Dermis blood vessel endothelial cell (primary cell): ENCODE measurements at regions not wholly inside any gene's neighbourhood (a gene's known extent, or its start where the extent isn't known, plus 50 kb on each side); places are given as distances from the start of the nearest gene placed in this dataset.
"Not testable (repeated sequence)": the region's sequence is repeated elsewhere in the genome, so short reads cannot be mapped to it uniquely, and the experiment has no call there.

Source experiments
- DNase-seq: peaks from one replicate; pipeline ENCODE4 v3.0.0; 2010

DNA sequence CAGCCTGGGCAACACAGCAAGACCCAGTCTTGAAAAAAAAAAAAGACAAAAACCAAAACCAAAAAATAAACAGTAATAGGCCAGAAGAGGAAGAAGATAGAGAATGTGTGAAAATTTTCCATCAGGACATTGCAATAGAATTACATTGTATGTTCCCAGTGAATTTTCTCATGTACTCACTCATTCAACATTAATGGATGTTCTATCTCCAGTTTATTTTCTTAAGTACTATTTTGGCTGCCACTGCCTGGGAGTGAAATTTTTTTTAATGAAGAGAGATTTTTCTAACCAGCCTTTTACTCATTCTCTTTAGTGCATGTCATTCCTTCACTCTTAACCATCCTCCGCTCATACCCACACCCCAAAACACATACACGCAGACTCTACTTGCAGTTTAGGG is 282.8 kb downstream of the ALDH8A1 start:
- no peak for DNase-seq

DNA sequence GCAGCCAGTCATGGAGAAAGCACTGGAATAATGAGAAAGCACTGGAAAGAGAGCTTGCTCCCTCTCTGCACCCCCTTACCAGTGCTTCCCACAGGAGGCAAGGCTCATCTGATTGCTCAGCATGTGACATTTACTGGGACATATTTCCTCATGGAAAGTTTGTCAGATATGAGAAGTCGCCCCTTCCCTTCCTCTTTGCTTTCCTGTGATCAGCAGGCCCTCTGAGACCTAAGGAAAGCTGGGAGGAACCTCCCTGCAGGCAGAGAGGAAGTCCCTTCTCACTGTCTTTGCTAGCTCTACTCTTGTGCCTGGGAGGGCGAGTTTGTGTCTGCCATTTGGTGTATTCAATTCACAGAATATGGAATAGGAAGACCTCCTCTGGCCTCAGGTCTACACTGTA is 283.8 kb downstream of the ALDH8A1 start:
- no peak for DNase-seq

DNA sequence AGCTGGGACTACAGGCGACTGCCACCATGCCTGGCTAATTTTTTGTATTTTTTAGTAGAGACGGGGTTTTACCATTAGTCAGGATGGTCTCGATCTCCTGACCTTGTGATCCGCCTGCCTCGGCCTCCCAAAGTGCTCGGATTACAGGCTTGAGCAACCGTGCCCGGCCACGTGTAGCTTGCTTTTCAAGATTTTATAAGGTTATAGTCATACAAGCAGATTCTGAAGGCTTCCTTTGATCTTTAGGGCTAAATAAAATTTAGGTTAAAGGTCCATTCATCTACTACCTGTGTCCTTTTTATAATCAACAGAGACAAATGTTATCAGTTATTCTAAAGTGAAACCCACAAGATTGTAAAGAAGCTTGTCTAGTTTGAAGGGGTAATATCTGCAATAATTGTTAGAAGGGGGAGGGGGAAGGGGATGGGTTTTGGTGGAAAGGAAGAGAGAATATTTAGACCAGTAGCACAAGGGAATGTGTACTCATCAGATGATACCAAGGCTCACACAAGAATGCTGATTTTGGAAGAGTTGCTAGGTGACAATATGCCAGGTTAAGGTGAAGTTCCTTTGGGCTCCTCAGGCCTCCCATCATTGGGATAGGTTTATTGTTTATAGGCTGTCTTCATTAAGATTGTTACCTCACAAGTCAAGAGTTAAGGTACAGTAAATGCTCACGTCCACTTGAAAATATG is 284.7 kb downstream of the ALDH8A1 start:
- DNase-seq: no peak

DNA sequence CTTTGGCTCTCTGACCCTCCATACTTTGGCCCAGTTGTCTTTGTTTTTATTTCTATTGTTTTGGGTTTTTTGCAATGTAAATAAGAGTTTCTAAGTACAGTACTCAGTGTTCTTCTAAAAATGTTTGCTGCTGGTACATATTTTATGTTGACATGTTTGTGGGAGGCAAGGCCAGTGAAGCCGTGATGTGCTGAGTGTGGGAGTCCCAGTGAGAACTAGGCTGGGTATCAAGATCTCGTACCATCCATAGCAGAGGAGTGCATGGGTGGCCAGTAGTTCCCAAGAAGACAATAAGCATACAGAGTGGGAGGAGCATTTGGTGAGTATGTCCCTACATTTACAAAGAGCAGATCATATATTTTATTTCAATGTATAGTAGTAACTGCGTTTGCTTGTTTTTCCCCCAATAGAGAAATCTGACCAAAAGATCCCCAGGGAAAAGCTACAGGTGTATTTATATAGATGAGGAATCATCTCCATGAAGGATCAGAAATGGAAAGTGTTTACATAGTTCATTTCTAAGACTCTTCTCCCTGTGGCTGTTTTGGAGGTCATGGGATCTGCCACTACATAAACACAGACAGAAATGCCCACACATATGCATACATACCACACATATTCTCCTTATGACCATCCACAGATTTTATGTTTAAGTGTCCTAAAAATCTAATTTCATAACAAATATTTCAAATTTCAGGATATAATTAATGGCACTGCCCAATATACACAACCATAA is 285.9 kb downstream of the ALDH8A1 start:
- no peak for DNase-seq

DNA sequence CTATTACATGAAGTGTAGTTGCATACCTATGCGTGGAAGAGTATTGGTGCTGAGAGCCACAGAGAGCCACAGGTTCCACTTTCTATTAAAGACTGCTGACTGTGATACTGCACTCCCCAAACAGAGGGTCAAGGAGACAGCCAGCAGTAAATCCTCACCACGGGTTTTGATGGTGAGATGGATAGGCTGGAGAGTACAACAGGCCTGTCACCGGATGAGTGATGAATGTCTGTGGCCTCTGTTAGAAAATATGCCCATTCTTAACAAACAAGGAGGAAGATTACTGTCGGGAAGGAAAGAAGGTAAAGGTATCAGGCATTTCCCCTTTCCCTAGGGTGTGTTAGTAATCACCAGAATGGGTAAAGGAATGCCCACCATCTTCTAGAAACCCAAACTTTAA is 286.5 kb downstream of the ALDH8A1 start:
- DNase-seq: no peak

DNA sequence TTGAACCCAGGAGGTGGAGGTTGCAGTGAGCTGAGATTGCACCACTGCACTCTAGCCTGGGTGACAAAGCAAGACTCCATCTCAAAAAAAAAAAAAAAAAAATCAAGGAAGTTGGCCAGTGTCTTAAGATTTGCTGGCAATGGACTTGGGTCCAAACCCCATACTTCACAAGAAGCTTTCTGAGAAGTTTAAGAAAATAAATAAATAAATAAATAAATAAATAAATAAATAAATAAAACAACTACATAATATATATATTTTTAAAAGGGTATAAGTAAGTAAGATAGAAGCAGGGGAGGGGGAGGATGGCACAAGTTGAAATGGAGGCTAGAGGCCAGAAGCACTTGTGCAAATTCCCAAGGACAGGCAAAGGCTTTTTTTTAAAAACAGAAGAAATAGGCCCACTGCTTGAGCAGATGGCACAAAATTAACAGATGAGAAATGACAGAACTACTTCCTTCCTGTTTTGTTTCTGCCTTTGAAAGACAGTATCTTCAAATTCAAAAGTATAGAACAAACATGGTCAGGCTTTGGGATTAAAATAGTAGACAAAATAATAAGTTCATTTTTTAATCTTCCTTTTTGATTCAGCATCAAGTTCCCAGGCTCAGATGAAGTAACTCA is 287.7 kb downstream of the ALDH8A1 start:
- no peak for DNase-seq

DNA sequence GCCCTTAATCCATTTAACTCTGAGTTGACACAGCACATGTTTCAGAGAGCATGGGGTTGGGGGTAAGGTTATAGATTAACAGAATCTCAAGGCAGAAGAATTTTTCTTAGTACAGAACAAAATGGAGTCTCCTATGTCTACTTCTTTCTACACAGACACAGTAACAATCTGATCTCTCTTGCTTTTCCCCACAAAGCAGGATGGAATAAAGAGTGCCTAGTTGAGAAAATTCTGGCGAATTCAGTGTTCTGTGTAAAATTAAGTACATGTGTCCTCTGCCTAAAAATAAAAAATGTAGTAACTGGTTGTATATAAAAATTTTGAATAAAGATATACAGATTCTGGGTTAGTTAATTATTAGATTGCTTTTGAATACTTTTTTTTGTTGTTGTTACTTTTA is 290.0 kb downstream of the ALDH8A1 start:
- not testable (repeated sequence) for DNase-seq

DNA sequence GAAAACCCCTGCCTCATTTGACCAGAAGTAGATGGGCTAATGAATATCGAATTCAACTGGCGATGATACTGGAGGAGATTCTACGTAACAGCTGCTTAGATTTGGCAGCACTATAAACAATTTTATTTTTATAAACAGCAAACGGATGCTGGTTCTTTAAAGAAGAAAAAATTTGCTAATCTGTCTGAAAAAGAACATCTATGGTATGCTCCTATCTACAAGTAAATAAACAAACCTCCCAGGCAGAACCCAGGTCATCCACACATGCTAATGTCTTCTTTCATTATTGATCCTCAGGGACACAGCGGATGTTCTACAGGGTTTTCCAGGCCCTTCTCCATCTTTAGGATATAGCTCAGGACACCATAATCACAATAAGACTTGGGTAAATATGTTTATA is 291.3 kb downstream of the ALDH8A1 start:
- no peak for DNase-seq

DNA sequence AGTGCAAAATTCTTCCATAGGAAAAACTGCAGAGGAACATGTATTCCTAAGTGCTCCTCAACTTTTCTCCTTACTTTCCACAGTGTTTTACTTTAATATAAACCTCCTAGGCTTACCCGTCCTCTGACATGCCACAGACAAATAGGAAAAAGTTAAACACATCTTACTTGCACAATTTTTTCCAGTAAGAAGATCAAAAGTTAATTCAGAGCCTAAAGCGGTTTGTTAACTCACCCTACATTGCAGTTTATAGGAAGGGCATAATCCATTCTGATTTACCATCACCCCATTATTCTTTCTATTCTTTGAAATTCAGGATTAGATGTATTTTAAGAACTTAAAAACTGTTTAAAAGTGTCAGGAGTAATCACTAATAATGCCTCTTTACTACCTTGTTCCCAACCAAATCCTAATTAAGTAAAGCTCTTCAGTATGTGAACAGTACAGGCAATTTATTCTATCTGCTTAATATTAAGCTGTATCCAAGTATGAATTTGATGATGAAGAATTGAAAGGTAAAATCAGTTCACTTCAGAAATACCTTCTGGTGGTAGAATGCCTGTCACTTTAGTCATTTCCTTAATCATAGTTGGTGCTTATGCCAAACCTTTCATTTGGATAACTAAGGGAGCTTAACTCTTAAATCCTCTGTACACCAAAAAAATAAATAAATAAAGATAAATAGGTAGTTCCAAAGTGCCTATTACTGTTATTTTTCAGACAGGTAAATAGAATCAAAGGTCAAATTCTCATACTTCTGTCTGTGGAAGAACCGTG is 292.0 kb downstream of the ALDH8A1 start:
- DNase-seq: peak; percentile 38

DNA sequence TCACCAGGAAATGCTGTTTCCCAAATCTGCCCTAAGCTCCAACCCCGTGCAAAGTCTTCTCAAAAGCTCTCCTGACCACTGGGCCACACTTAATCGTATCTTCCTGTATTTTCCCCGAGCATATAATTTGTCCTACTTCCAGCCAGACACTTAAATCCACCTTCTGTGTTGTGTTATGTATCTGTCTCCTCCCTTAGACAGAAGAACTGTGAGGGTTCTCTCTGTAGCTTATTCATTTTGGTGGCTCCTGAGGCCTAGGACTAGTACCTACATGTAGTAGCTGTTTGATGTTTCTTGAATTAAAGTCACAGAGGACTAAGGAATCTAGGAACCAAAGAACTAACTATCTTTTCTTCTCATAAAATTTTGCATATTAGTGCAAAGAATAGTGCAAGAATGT is 292.6 kb downstream of the ALDH8A1 start:
- no peak for DNase-seq

DNA sequence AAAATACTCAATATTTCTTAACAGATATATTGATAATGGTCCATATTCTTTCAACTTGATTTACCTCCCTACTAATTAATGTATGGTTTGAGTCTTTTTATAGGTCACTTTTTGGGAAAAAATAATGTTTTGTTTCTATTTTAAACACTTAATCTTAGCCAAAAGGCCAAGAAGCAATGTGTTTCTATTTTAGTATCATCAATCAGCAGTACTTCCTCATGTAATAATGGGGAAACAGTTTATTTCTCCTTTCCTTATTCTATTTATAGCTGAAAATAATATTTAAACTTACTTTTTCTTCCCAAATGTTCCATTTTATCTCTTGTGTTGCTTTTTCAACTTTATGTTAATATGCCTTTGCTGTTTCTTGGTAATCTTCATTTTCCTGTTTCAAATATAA is 295.1 kb downstream of the ALDH8A1 start:
- no peak for DNase-seq

DNA sequence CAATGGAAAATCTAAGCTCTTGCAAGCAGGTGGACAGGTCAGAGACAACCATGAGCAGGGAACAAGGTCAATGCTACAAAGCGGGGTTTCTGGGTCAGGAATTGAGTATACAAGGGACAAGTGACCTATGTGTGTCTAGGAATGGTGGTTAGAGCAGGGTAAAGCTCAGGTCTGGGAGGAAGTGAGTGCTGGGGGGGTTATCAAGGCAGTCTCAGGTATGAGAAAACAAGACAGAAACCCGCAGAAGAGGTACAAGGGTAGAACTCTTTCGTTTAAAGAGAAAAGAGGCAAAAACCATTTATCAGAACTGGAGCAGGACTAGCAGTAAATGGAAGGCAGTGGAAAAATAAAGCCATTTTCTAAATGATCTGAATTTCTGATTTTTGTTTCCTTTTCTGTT is 298.4 kb downstream of the ALDH8A1 start:
- DNase-seq: no peak

DNA sequence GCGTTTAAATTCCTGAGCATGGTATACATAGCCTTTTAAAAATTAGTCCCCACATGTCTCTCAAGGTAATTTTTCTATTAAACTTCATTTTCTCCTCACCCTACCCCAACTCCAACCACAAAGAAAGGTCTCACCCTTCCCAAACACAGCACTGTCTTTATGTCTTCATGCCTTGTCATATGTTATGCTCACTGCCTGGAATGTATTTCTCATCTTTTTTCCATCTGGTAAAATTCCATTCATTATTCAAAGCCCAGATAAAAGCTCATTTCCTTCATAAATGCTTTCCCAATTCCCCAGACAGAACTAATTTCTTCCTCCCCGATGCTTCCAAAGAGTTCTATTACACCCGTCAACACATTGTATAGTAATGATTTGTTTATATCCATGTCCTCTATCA is 302.0 kb downstream of the ALDH8A1 start:
- no peak for DNase-seq

DNA sequence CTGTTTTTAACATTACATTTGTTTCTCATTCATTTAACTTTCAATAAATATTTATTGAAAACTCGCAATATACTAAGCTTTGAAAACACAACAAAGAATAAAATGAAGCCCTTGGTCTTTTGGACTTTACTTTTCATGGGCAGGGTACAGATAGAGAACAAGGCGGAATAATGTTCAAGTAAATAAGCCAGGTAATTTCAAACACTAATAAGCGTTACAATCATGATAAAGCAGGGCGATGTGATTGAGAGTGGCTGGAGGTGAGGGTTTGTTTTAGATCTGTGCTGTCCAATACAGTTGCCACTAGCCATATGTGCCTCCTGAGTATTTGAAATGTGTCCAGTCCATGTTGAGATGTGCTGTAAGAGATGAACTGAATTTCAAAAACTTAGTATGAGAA is 307.1 kb downstream of the ALDH8A1 start:
- DNase-seq: no peak

DNA sequence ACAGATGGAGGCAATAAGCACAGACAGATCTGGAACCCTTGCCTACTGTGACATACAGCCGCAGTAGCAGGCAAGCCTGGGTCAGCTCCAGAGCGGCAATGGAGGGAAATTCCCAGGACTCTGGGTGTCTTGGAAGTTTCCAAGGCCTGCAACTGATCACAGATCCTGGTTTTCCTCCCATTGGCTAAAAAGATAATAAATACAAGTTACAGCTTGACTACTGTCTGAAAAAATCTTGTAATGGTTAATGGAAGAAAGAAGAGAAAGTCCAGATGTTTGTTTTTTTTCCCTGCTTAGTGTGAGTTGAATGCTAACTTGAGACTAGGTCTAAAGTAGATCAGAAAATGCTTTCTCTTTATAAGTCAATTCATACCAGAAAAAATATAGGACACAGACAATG is 307.6 kb downstream of the ALDH8A1 start:
- DNase-seq: no peak

DNA sequence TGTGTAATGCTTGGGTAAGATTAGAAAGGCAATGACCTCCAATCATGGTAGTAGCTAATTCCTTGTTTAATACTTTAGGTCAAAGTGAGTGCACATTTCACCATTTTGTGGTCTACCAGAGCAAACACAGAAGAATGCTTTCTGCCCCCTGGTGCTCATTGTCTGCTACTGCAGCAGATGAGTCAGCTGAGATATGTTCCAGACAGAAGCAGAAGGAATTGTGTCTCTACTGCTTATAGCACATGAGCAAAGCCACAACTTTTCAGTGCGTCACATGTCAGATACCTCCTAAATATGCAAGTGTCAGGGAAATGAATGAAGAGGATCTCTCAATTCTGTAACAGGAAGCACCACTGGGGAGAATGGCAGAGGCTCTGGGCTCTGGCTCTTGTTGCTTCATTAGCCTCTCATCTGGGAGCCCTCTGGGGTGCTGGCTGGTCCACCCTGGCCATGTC is 308.9 kb downstream of the ALDH8A1 start:
- DNase-seq: peak; percentile 91

DNA sequence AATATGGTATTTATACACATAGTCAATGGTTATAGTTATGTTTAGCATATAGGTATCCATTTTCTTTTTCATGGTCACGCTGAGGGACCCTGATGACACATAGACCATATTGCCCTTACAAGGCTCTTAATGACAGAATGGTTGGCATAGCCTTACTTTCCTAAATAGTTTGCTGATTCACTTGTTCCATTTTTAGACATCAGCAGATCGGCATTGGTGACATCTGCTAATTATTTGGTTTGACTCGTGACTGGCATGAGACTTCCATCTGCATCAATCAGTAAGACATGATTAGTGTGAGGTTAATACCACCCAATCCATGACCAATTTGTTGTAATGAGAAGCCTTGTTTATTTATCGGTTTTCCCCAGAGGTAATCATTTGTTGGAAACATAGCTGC is 309.7 kb downstream of the ALDH8A1 start:
- no peak for DNase-seq

DNA sequence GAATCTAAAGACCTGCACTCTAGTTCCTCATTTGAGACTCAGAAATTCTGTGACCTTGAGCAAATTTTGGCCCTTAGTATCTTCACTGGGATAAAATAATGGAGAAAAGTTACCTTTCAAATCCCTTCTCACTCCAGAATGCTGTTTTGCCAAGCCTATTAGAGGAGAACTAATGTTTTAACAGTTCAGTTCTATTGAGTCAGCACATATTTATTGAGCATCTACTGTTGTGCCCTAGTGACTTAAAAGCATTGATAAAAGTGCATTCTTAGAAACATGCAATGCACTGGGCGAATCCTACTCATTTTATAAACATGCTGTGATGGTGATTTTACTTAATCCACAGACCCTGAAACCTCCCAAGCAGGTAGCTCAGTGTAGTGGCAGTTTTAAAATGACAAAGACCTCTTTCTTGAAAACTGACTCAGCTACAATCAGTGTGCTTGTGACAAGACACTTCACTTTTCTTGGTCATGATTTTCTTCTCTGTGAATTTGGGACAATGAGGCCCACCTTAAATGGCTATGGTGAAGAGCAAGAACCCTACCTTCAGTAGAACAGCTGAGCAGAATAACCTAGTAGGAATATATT is 312.0 kb downstream of the ALDH8A1 start:
- no peak for DNase-seq

DNA sequence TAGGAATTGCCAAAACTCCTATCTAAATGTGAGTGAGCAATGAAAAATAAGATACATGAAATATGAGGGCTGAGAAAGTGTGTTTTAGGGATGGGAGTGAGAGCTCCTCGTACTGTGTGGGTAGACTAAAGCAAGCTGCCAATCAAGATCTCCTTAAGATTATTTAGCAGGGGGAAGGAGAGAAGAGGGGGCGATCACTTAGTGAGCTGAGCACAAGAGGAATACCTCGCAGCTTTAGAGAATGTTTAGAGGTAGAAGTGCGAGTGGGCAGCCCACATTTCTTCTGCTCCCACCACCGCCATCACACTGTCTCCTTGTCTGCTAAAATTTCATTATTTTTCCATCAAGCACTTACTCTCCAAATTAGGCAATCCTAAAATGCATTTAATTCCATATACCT is 312.6 kb downstream of the ALDH8A1 start:
- no peak for DNase-seq

DNA sequence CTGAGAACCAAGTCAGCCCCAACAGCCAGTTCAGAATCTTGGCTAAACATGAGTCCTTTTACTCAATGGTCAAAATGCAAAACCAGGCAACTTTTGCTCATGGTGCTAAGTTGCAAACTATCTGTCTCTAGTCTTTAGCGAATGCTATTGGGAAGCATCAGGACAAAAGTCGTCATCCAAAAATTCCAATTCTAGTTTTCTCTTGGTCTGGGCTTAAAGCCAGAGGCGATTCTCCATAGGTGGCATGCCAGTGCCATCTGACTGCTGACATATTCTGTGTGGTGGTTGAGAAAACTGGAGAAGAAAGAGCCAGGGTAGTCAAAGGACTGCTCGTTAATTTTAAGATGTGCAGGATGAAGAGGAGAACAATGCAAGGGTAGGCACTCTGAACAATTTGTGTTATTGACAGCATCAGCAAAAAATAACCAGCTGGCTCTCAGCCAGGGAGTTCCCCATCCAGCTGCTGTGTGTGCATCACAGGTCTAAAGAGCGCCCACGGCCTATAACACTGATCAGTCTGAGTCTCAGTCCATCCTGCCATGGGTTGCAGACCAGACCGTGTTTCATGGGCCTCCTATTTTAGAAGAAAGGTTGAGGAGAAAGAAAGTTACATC is 313.6 kb downstream of the ALDH8A1 start:
- peak; percentile 50 for DNase-seq

DNA sequence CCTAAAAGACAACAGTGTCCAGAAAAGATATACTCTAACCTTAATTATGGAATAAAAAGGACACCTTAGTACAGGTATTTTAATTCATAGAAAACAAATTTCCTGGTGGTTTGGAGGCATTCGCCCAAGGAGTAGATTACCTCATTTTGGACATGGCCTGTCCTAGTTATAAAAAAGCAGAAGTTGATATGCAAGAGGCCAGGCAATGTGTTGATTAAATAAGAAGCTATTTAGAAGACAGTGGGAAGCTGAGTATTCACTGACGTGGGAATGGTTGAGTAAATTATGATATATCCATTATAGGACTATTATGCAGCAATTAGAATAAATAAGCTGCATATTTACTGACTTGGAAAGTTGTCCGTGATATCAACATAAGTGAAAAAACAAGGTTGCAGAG is 314.9 kb downstream of the ALDH8A1 start:
- DNase-seq: no peak

DNA sequence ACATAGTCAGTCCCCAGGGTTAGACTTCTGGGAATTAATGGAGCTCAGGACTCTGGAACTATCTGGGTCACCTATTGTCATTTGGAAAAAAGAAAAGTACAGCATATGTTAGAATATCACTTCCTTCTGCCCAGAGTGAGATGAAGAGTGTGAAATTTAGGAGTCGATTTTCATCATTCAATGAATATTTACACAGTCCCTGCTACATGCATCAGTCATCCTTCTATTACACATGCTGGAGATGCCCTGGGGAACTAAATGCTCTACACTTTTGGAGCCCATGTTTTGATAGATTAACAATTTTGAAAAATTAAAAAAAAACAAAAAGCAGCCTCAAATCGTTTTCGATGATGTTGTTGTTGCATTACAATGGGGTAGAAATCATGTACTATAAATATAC is 315.4 kb downstream of the ALDH8A1 start:
- no peak for DNase-seq
